A673 (cell line): ENCODE measurements at regions not wholly inside any gene's neighbourhood (a gene's known extent, or its start where the extent isn't known, plus 50 kb on each side); places are given as distances from the start of the nearest gene placed in this dataset.

Experiments used
- BruUV-seq: library from RNA; stranded (reverse); fragments of 400-500 nt; replicated peaks from 2 replicates; lab custom pipeline; 2021; lab: Mats Ljungman, UMichigan
- CTCF ChIA-PET: fragments of 300-600 bp; sonication (Branson Sonifier 250); formaldehyde crosslinking; loops from one replicate; lab custom pipeline; 2022; ENCODE audit warnings: antibody characterized with exemption; lab: Charles Lee
- POLR2A ChIA-PET: fragments of 300-600 bp; sonication (Branson Sonifier 250); formaldehyde crosslinking; loops from one replicate; lab custom pipeline; 2022; ENCODE audit warnings: antibody characterized with exemption; ENCODE audit not compliant: low non-redundant PET; lab: Charles Lee
- DNase-seq: peaks from one replicate; pipeline ENCODE4 v3.0.0-alpha.2; 2015; ENCODE audit warnings: low spot score
- H3K27ac ChIP-seq: fragments of 200-600 bp; sonication (generic); 2 replicates; pipeline ENCODE4 v1.5.1; 2016; ENCODE audit warnings: mixed run types, low read depth, mild to moderate bottlenecking, mixed read lengths, antibody characterized with exemption, low read length; ENCODE audit not compliant: poor library complexity, severe bottlenecking
- H3K27me3 ChIP-seq: fragments of 200-600 bp; sonication (generic); replicated peaks from 2 replicates; pipeline ENCODE4 v1.6.1; 2017; ENCODE audit warnings: mixed run types, low read depth, mild to moderate bottlenecking, mixed read lengths, antibody characterized with exemption, low read length; ENCODE audit not compliant: insufficient read depth, poor library complexity
- H3K36me3 ChIP-seq: fragments of 200-600 bp; sonication (generic); 2 replicates; pipeline ENCODE4 v1.6.1; 2016; ENCODE audit warnings: mixed run types, mild to moderate bottlenecking, mixed read lengths, antibody characterized with exemption, low read length; ENCODE audit not compliant: insufficient read depth, poor library complexity, severe bottlenecking
- H3K4me1 ChIP-seq: fragments of 200-600 bp; sonication (generic); 2 replicates; pipeline ENCODE4 v1.6.1; 2017; ENCODE audit warnings: mixed run types, mild to moderate bottlenecking, mixed read lengths, antibody characterized with exemption, low read length; ENCODE audit not compliant: insufficient read depth, poor library complexity, severe bottlenecking
- H3K4me3 ChIP-seq: fragments of 200-600 bp; sonication (generic); 2 replicates; pipeline ENCODE4 v1.5.1; 2016; ENCODE audit warnings: low read depth, mixed run types, mild to moderate bottlenecking, mixed read lengths, low read length; ENCODE audit not compliant: poor library complexity, severe bottlenecking
- H3K9me3 ChIP-seq: fragments of 200-600 bp; sonication (generic); 2 replicates; pipeline ENCODE4 v1.6.1; 2016; ENCODE audit warnings: mixed run types, low read depth, mild to moderate bottlenecking, mixed read lengths, antibody characterized with exemption, low read length; ENCODE audit not compliant: poor library complexity, severe bottlenecking
- CTCF ChIP-seq: fragments of 300-800, 200-600 bp; sonication (generic); conservative IDR thresholded peaks from 2 replicates; pipeline ENCODE4 v1.5.1; 2017; ENCODE audit warnings: low read depth, mild to moderate bottlenecking, antibody characterized with exemption, low read length, moderate library complexity, mixed read lengths
- EZH2 ChIP-seq: fragments of 200-600 bp; sonication (generic); IDR thresholded peaks from 2 replicates; pipeline ENCODE4 v1.6.1; 2017; ENCODE audit warnings: borderline replicate concordance, low read depth, mild to moderate bottlenecking, mixed read lengths, antibody characterized with exemption, low read length; ENCODE audit not compliant: poor library complexity, severe bottlenecking
- intact Hi-C: fragments of 100-400 bp; cut with micrococcal nuclease; formaldehyde crosslinking; loops from one replicate; pipeline ENCODE4 v1.10.0; 2022; ENCODE audit not compliant: unreplicated experiment

GRCh38 chr11:42345933-42346332 is 886.5 kb upstream of the LRRC4C start:
- no peaks in the 10 kb centered on the region for H3K27me3 ChIP-seq
- H3K4me1 ChIP-seq = no peaks in the 10 kb centered on the region
- no peaks in the 10 kb centered on the region for H3K36me3 ChIP-seq
- H3K4me3 ChIP-seq = no peak overlapping the region
- H3K27ac ChIP-seq = no peak overlapping the region
- no peak for DNase-seq
- ChIA-PET POLR2A (interaction anchor here (0.7 kb wide), 1 partner anchor 559 kb away, joined by 3 read pairs; no protein-coding TSS in a partner anchor), CTCF (no interaction called here)
- peaks cover 33% of the 10 kb centered on the region for H3K9me3 ChIP-seq
- TF ChIP-seq EZH2 = no peak
- TF ChIP-seq CTCF = no peak
- intact Hi-C loops = no loop called here
- BruUV-seq = no TSS peak

GRCh38 chr11:42363701-42364100 is 904.2 kb upstream of the LRRC4C start:
- intact Hi-C loops = no loop called here
- Histone ChIP-seq H3K27ac (no peak overlapping the region), H3K4me3 (no peak overlapping the region), H3K4me1 (no peaks in the 10 kb centered on the region), H3K9me3 (peaks cover 18% of the 10 kb centered on the region), H3K36me3 (no peaks in the 10 kb centered on the region), H3K27me3 (no peaks in the 10 kb centered on the region)
- no TSS peak for BruUV-seq
- CTCF ChIA-PET = no interaction called here
- DNase-seq = no peak
- no peak for TF ChIP-seq CTCF
- no peak for TF ChIP-seq EZH2
- POLR2A ChIA-PET = no interaction called here

- POLR2A ChIA-PET = no interaction called here
- TF ChIP-seq EZH2 = no peak
- TF ChIP-seq CTCF = no peak
- H3K36me3 ChIP-seq = no peaks in the 10 kb centered on the region
- CTCF ChIA-PET = no interaction called here
- peaks cover 5% of the 10 kb centered on the region for H3K9me3 ChIP-seq
- H3K4me1 ChIP-seq = no peaks in the 10 kb centered on the region
- no TSS peak for BruUV-seq
- no peak overlapping the region for H3K27ac ChIP-seq
- H3K27me3 ChIP-seq = no peaks in the 10 kb centered on the region
- no peak for DNase-seq
- intact Hi-C loops = no loop called here
- H3K4me3 ChIP-seq = no peak overlapping the region
Measured at GRCh38 chr11:42390116-42390515, 921.7 kb upstream of the API5 start.
